ENCODE measurements at regions not wholly inside any gene's neighbourhood (a gene's known extent, or its start where the extent isn't known, plus 50 kb on each side); places are given as distances from the start of the nearest gene placed in this dataset.
"Not testable (repeated sequence)": the region's sequence is repeated elsewhere in the genome, so short reads cannot be mapped to it uniquely, and the experiment has no call there.

GRCh38 chr10:31686599-31686998 is 242.0 kb downstream of the ARHGAP12 start:
- DNase-seq = no peak

- DNase-seq = no peak
These were observed 244.9 kb downstream of the ARHGAP12 start for GRCh38 chr10:31683682-31684081.

GRCh38 chr10:31679936-31680335 is 248.7 kb downstream of the ARHGAP12 start:
- no peak for DNase-seq

- no peak for DNase-seq
These were observed 249.8 kb downstream of the ARHGAP12 start for GRCh38 chr10:31678575-31679516.

- no peak for DNase-seq
These were observed 250.5 kb downstream of the ARHGAP12 start for GRCh38 chr10:31678139-31678536.

GRCh38 chr10:31677195-31678138 is 251.2 kb downstream of the ARHGAP12 start:
- DNase-seq = no peak

GRCh38 chr10:31675726-31676125 is 252.9 kb downstream of the ARHGAP12 start:
- no peak for DNase-seq

GRCh38 chr10:31669357-31669756 is 259.3 kb downstream of the ARHGAP12 start:
- DNase-seq = no peak

GRCh38 chr10:31668326-31668725 is 260.3 kb downstream of the ARHGAP12 start:
- no peak for DNase-seq

GRCh38 chr10:31665764-31666279 is 262.8 kb downstream of the ARHGAP12 start:
- DNase-seq = not testable (repeated sequence)

- no peak for DNase-seq
These were observed 263.8 kb downstream of the ARHGAP12 start for GRCh38 chr10:31664803-31665202.

- not testable (repeated sequence) for DNase-seq
These were observed 264.6 kb downstream of the ARHGAP12 start for GRCh38 chr10:31664071-31664470.

GRCh38 chr10:31660300-31660699 is 268.3 kb downstream of the ARHGAP12 start:
- no peak for DNase-seq

- no peak for DNase-seq
These were observed 269.0 kb downstream of the ARHGAP12 start for GRCh38 chr10:31659665-31660064.

GRCh38 chr10:31657434-31657872 is 271.2 kb downstream of the ARHGAP12 start:
- DNase-seq = peak; percentile 59 to 67

GRCh38 chr10:31656851-31657433 is 271.7 kb downstream of the ARHGAP12 start:
- DNase-seq = no peak

- no peak for DNase-seq
These were observed 276.6 kb downstream of the ARHGAP12 start for GRCh38 chr10:31652038-31652437.

GRCh38 chr10:31650010-31650409 is 278.6 kb downstream of the ARHGAP12 start:
- no peak for DNase-seq

GRCh38 chr10:31648966-31649365 is 279.7 kb downstream of the ARHGAP12 start:
- no peak for DNase-seq

- DNase-seq = no peak
These were observed 280.8 kb downstream of the ARHGAP12 start for GRCh38 chr10:31647861-31648260.

GRCh38 chr10:31646519-31646918 is 282.1 kb downstream of the ARHGAP12 start:
- DNase-seq = no peak

GRCh38 chr10:31645786-31646185 is 282.8 kb downstream of the ARHGAP12 start:
- DNase-seq = no peak
